ENCODE measurements at regions not wholly inside any gene's neighbourhood (a gene's known extent, or its start where the extent isn't known, plus 50 kb on each side); places are given as distances from the start of the nearest gene placed in this dataset.

DNA sequence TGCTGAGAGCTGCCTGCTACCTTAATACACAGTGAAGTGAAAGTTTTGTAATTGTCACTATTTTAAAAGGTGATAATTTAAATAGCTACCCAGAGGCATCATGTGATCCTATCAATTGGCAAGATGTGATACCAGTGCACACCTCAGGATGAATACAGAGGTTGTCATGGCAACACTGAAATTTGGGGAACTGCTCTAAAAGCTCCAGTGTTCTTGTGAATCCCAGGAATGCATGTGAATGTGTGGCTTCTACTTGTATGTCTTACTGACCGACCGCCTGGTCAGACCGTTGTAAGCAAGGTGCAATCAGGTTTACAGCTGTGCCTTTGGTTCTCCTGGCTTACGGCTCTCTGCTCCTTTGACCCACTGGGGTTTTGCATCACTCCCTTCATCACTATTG lies 146.3 kb upstream of the GJE1 start:
- Mint-ChIP-seq H3K36me3 (ENCODE audit: insufficient read depth, unreplicated experiment) (no peaks in the 10 kb centered on the region), H3K27ac (ENCODE audit: unreplicated experiment) (no peak overlapping the region), H3K4me3 (ENCODE audit: unreplicated experiment) (no peak overlapping the region), H3K27me3 (ENCODE audit: insufficient read depth, unreplicated experiment) (peaks cover 6% of the 10 kb centered on the region), H3K4me1 (ENCODE audit: low read depth, unreplicated experiment) (no peaks in the 10 kb centered on the region), H3K9me3 (ENCODE audit: unreplicated experiment) (no peaks in the 10 kb centered on the region)
- intact Hi-C loops (cut with micrococcal nuclease; ENCODE audit: unreplicated experiment), result no loop called here
- Histone ChIP-seq H3K4me3 (ENCODE audit: low read depth, low read length) (no peak overlapping the region), H3K9me3 (no peaks in the 10 kb centered on the region), H3K4me1 (no peaks in the 10 kb centered on the region), H3K36me3 (ENCODE audit: control insufficient read depth, insufficient read depth, low read length) (no peaks in the 10 kb centered on the region), H3K27me3 (replicated peaks; ENCODE audit: control insufficient read depth, insufficient read depth, low read length) (no peaks in the 10 kb centered on the region)
- BruUV-seq (replicated peaks), result no TSS peak
- no peak for DNase-seq
- ChIA-PET CTCF (no interaction called here), POLR2A (no interaction called here)
- TF ChIP-seq, protein P1, sequence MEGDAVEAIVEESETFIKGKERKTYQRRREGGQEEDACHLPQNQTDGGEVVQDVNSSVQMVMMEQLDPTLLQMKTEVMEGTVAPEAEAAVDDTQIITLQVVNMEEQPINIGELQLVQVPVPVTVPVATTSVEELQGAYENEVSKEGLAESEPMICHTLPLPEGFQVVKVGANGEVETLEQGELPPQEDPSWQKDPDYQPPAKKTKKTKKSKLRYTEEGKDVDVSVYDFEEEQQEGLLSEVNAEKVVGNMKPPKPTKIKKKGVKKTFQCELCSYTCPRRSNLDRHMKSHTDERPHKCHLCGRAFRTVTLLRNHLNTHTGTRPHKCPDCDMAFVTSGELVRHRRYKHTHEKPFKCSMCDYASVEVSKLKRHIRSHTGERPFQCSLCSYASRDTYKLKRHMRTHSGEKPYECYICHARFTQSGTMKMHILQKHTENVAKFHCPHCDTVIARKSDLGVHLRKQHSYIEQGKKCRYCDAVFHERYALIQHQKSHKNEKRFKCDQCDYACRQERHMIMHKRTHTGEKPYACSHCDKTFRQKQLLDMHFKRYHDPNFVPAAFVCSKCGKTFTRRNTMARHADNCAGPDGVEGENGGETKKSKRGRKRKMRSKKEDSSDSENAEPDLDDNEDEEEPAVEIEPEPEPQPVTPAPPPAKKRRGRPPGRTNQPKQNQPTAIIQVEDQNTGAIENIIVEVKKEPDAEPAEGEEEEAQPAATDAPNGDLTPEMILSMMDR (IDR thresholded peaks at IDR 0.05; ENCODE audit: insufficient read depth in 1 of 2, low read depth in 1 of 2, low read length in 1 of 2, severe bottlenecking in 1 of 2, unreplicated experiment in 1 of 2), result no peak

DNA sequence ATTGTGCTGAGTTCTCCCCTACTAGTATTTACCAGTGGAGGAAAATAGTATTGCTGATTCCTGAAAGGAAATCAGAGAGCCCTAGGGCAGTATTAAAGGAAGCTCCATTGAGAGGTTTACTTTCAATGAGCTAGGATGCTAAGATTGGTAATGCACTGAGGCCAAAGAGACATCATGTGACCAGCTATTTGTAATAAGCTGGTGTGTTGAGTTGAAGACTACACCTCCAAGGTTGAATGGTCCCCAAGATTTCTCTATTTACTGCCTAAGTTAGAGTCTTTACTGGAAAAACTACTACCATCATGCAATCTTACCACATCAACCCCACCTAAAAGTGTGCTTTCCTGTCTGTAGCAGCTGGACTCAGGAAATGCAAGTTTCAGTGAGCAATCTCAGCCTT lies 151.5 kb upstream of the GJE1 start:
- CTCF ChIA-PET, result no interaction called here
- no TSS peak for BruUV-seq (replicated peaks)
- no peak for DNase-seq
- intact Hi-C loops (cut with micrococcal nuclease; ENCODE audit: unreplicated experiment), result no loop called here
- Mint-ChIP-seq H3K4me3 (ENCODE audit: unreplicated experiment) (no peak overlapping the region), H3K4me1 (ENCODE audit: low read depth, unreplicated experiment) (no peaks in the 10 kb centered on the region), H3K27me3 (ENCODE audit: insufficient read depth, unreplicated experiment) (peaks cover 6% of the 10 kb centered on the region), H3K36me3 (ENCODE audit: insufficient read depth, unreplicated experiment) (no peaks in the 10 kb centered on the region), H3K27ac (ENCODE audit: unreplicated experiment) (no peak overlapping the region), H3K9me3 (ENCODE audit: unreplicated experiment) (no peaks in the 10 kb centered on the region)
- POLR2A ChIA-PET, result no interaction called here
- TF ChIP-seq, protein P1 (IDR thresholded peaks at IDR 0.05; ENCODE audit: insufficient read depth in 1 of 2, low read depth in 1 of 2, low read length in 1 of 2, severe bottlenecking in 1 of 2, unreplicated experiment in 1 of 2), result no peak
- Histone ChIP-seq H3K36me3 (ENCODE audit: control insufficient read depth, insufficient read depth, low read length) (no peaks in the 10 kb centered on the region), H3K27me3 (replicated peaks; ENCODE audit: control insufficient read depth, insufficient read depth, low read length) (no peaks in the 10 kb centered on the region), H3K4me3 (ENCODE audit: low read depth, low read length) (no peak overlapping the region), H3K9me3 (no peaks in the 10 kb centered on the region), H3K4me1 (no peaks in the 10 kb centered on the region)

DNA sequence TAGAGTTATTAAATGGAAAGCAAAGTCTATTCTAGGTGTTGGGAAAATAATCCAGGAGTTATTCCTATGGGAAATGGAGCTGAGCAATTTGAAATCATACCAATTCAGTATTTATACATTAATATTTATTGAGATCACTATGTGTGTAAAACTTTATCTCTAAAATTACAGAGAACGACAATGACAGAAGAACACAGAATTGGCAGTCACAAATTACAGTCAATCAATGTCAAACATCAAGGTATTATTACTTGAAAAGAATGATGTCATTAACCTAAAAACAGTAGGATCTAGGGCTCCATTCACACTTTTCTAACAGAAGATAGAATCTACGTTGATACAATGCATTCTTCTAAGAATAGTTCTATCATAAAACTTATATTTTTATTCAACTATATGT lies 154.9 kb upstream of the GJE1 start:
- no peak overlapping the region for H3K4me3 Mint-ChIP-seq (ENCODE audit: unreplicated experiment)
- H3K9me3 Mint-ChIP-seq (ENCODE audit: unreplicated experiment), result no peaks in the 10 kb centered on the region
- no peaks in the 10 kb centered on the region for H3K4me1 Mint-ChIP-seq (ENCODE audit: low read depth, unreplicated experiment)
- CTCF ChIA-PET, result no interaction called here
- no peak overlapping the region for H3K4me3 ChIP-seq (ENCODE audit: low read depth, low read length)
- no peaks in the 10 kb centered on the region for H3K27me3 Mint-ChIP-seq (ENCODE audit: insufficient read depth, unreplicated experiment)
- no peaks in the 10 kb centered on the region for H3K4me1 ChIP-seq
- no peaks in the 10 kb centered on the region for H3K9me3 ChIP-seq
- TF ChIP-seq, protein P1 (IDR thresholded peaks at IDR 0.05; ENCODE audit: insufficient read depth in 1 of 2, low read depth in 1 of 2, low read length in 1 of 2, severe bottlenecking in 1 of 2, unreplicated experiment in 1 of 2), result no peak
- intact Hi-C loops (cut with micrococcal nuclease; ENCODE audit: unreplicated experiment), result no loop called here
- POLR2A ChIA-PET, result no interaction called here
- H3K36me3 ChIP-seq (ENCODE audit: control insufficient read depth, insufficient read depth, low read length), result no peaks in the 10 kb centered on the region
- H3K27ac Mint-ChIP-seq (ENCODE audit: unreplicated experiment), result no peak overlapping the region
- H3K36me3 Mint-ChIP-seq (ENCODE audit: insufficient read depth, unreplicated experiment), result no peaks in the 10 kb centered on the region
- no TSS peak for BruUV-seq (replicated peaks)
- H3K27me3 ChIP-seq (replicated peaks; ENCODE audit: control insufficient read depth, insufficient read depth, low read length), result no peaks in the 10 kb centered on the region
- DNase-seq, result no peak
